H1 (cell line): ENCODE measurements at regions not wholly inside any gene's neighbourhood (a gene's known extent, or its start where the extent isn't known, plus 50 kb on each side); places are given as distances from the start of the nearest gene placed in this dataset.

Source experiments
- CHD2 ChIP-seq: IDR thresholded peaks from 2 replicates; pipeline ENCODE4 v1.6.1; 2012; ENCODE audit warnings: low read length, improper control_type of control experiment
- CTCF ChIP-seq, 3 experiments: IDR thresholded peaks; 1 replicate in 2 of 3; 2 replicates in 1 of 3; pipeline versions ENCODE4 v1.5.1 to v1.6.1; 2011; ENCODE audit warnings: low read length in 3 of 3, mild to moderate bottlenecking in 3 of 3, inconsistent platforms in 2 of 3, low read depth in 1 of 3, moderate library complexity in 1 of 3; ENCODE audit not compliant: insufficient read depth in 1 of 3; ENCODE audit errors: control extremely low read depth in 1 of 3
- EGR1 ChIP-seq: IDR thresholded peaks from 2 replicates; pipeline ENCODE4 v1.6.1; 2011; ENCODE audit warnings: low read depth, low read length, borderline replicate concordance
- EP300 ChIP-seq, 2 experiments: IDR thresholded peaks; 1 replicate in 1 of 2; 2 replicates in 1 of 2; pipeline ENCODE4 v1.6.1; 2011 to 2012; ENCODE audit warnings: low read depth in 2 of 2, low read length in 2 of 2, mild to moderate bottlenecking in 2 of 2, borderline replicate concordance in 1 of 2, inconsistent platforms in 1 of 2, moderate library complexity in 1 of 2
- JUN ChIP-seq: IDR thresholded peaks from 2 replicates; pipeline ENCODE4 v1.6.1; 2011; ENCODE audit warnings: low read depth, mild to moderate bottlenecking, improper control_type of control experiment, low read length
- KDM1A ChIP-seq: fragments of 200-600, 300-600 bp; sonication (generic); IDR thresholded peaks from 2 replicates; pipeline ENCODE4 v1.7.1; 2016; ENCODE audit warnings: mild to moderate bottlenecking, low read length, borderline replicate concordance
- NRF1 ChIP-seq: IDR thresholded peaks from 2 replicates; pipeline ENCODE4 v1.6.1; 2011; ENCODE audit warnings: mild to moderate bottlenecking, low read depth, low read length, improper control_type of control experiment
- POLR2A ChIP-seq, 2 experiments: IDR thresholded peaks; 1 replicate in 1 of 2; 2 replicates in 1 of 2; pipeline ENCODE4 v1.6.1; 2011; ENCODE audit warnings: low read depth in 2 of 2, low read length in 2 of 2, mild to moderate bottlenecking in 2 of 2; ENCODE audit errors: control extremely low read depth in 1 of 2
- SRF ChIP-seq: IDR thresholded peaks from 2 replicates; pipeline ENCODE4 v1.6.1; 2011; ENCODE audit warnings: mild to moderate bottlenecking, low read depth, low read length, moderate library complexity
- YY1 ChIP-seq: IDR thresholded peaks from 2 replicates; pipeline ENCODE4 v1.6.1; 2011; ENCODE audit warnings: low read depth, mild to moderate bottlenecking, low read length

- TF ChIP-seq JUN (no peak), CHD2 (no peak), YY1 (no peak), EGR1 (no peak), EP300 (IDR thresholded peaks at IDR 0.05; ENCODE audit: borderline replicate concordance in 1 of 2, low read depth in 2 of 2, low read length in 2 of 2) (no peak), CTCF (IDR thresholded peaks at IDR 0.05; ENCODE audit: control extremely low read depth in 1 of 3, insufficient read depth in 1 of 3, low read depth in 1 of 3, low read length in 3 of 3) (no peak), POLR2A (IDR thresholded peaks at IDR 0.05; ENCODE audit: control extremely low read depth in 1 of 2, low read depth in 2 of 2, low read length in 2 of 2) (no peak), SRF (no peak), KDM1A (no peak), NRF1 (no peak)
Observed at GRCh38 chr7:106583706-106584690, 77.0 kb downstream of the CCDC71L start.
